GM12878 (cell line): ENCODE measurements at regions not wholly inside any gene's neighbourhood (a gene's known extent, or its start where the extent isn't known, plus 50 kb on each side); places are given as distances from the start of the nearest gene placed in this dataset.

Experiments used
- ATAC-seq: fragments of 200-7000 bp; cut with Tn5 transposase; 3 replicates; pipeline ENCODE4 v1.9.1; 2020; ENCODE audit warnings: mild to moderate bottlenecking, moderate library complexity
- BruUV-seq: library from RNA; stranded (reverse); fragments of 400-500 nt; replicated peaks from 2 replicates; lab custom pipeline; 2021; lab: Mats Ljungman, UMichigan
- CTCF ChIA-PET: fragments of 300-600 bp; sonication (Branson Sonifier 250); formaldehyde crosslinking; extraction: SDS; loops from one replicate; lab custom pipeline; 2021; ENCODE audit warnings: inconsistent platforms; lab: Yijun Ruan, JAX
- POLR2A ChIA-PET: fragments of 350-600 bp; formaldehyde crosslinking; extraction: SDS; loops from one replicate; lab custom pipeline; 2021; ENCODE audit warnings: inconsistent platforms; lab: Charles Lee
- RAD21 ChIA-PET: fragments of 300-600 bp; sonication (Branson Sonifier 250); formaldehyde crosslinking; loops from one replicate; lab custom pipeline; 2023; ENCODE audit warnings: antibody characterized with exemption; ENCODE audit not compliant: unreplicated experiment; lab: Charles Lee
- SMC1A ChIA-PET: fragments of 300-600 bp; sonication (Branson Sonifier 250); formaldehyde crosslinking; loops from one replicate; lab custom pipeline; 2023; ENCODE audit not compliant: unreplicated experiment, uncharacterized antibody; lab: Charles Lee
- DNase-seq: peaks from one replicate; pipeline ENCODE4 v3.0.0-alpha.2; 2011; ENCODE audit warnings: low read depth, low spot score
- FAIRE-seq: peaks from 3 replicates; lab custom pipeline; 2011; peaks lifted over from hg19 to GRCh38; lab: Jason Lieb, UNC
- H2AFZ ChIP-seq: 2 replicates; pipeline ENCODE4 v1.6.0; 2011; ENCODE audit warnings: low read depth, low read length, control low read depth; ENCODE audit not compliant: control insufficient read depth
- H3K27ac ChIP-seq: 2 replicates; pipeline ENCODE4 v1.5.1; 2011; ENCODE audit warnings: control low read depth; ENCODE audit not compliant: control insufficient read depth, insufficient read depth
- H3K27me3 ChIP-seq, 2 experiments: replicated peaks in 1 of 2; 2 replicates each; pipeline versions ENCODE4 v1.6.0 to v1.6.1; 2011; ENCODE audit warnings: low read length in 1 of 2; ENCODE audit not compliant: control insufficient read depth in 2 of 2, insufficient read depth in 2 of 2
- H3K36me3 ChIP-seq, 2 experiments: 2 replicates each; pipeline ENCODE4 v1.5.1; 2011; ENCODE audit warnings: low read length in 1 of 2; ENCODE audit not compliant: control insufficient read depth in 2 of 2, insufficient read depth in 2 of 2
- H3K4me1 ChIP-seq: 2 replicates; pipeline ENCODE4 v1.6.1; 2011; ENCODE audit warnings: mild to moderate bottlenecking, low read length, moderate library complexity, mixed read lengths; ENCODE audit not compliant: control insufficient read depth, insufficient read depth
- H3K4me2 ChIP-seq: 2 replicates; pipeline ENCODE4 v1.6.0; 2011; ENCODE audit warnings: control low read depth; ENCODE audit not compliant: control insufficient read depth, insufficient read depth
- H3K4me3 ChIP-seq: fragments of 200-600 bp; sonication (generic); 2 replicates; pipeline ENCODE4 v1.5.1; 2016
- H3K79me2 ChIP-seq: 2 replicates; pipeline ENCODE4 v1.6.0; 2011; ENCODE audit warnings: low read length; ENCODE audit not compliant: control insufficient read depth, insufficient read depth
- H3K9ac ChIP-seq: 2 replicates; pipeline ENCODE4 v1.8.0; 2011; ENCODE audit warnings: low read length, control low read depth, mixed read lengths; ENCODE audit not compliant: control insufficient read depth, insufficient read depth
- H3K9me3 ChIP-seq: replicated peaks from 3 replicates; pipeline ENCODE4 v1.5.1; 2011; ENCODE audit warnings: mild to moderate bottlenecking, low read length; ENCODE audit not compliant: control insufficient read depth, insufficient read depth
- H4K20me1 ChIP-seq: 2 replicates; pipeline ENCODE4 v1.6.0; 2011; ENCODE audit not compliant: control insufficient read depth, insufficient read depth
- ASH2L ChIP-seq: fragments of 300-600, 200-600 bp; sonication (generic); IDR thresholded peaks from 2 replicates; pipeline ENCODE4 v1.6.1; 2017; ENCODE audit warnings: low read depth, mild to moderate bottlenecking, borderline replicate concordance
- EGR1 ChIP-seq, 2 experiments: IDR thresholded peaks; 1 replicate in 1 of 2; 2 replicates in 1 of 2; pipeline ENCODE4 v1.6.1; 2011 to 2012; ENCODE audit warnings: low read depth in 2 of 2, low read length in 2 of 2, borderline replicate concordance in 1 of 2, mild to moderate bottlenecking in 1 of 2, moderate library complexity in 1 of 2
- EZH2 ChIP-seq: IDR thresholded peaks from 2 replicates; pipeline ENCODE4 v1.6.1; 2012; ENCODE audit warnings: low read depth, mild to moderate bottlenecking, control low read depth, inconsistent platforms, low read length, borderline replicate concordance; ENCODE audit not compliant: control insufficient read depth
- IRF3 ChIP-seq: fragments of 450-650 bp; IDR thresholded peaks from 2 replicates; pipeline ENCODE4 v1.6.1; 2014; ENCODE audit warnings: mild to moderate bottlenecking
- IRF5 ChIP-seq: fragments of 450-650 bp; IDR thresholded peaks from 2 replicates; pipeline ENCODE4 v1.6.1; 2017; ENCODE audit warnings: borderline replicate concordance
- SUZ12 ChIP-seq: fragments of 200-600 bp; sonication (generic); IDR thresholded peaks from one replicate; pipeline ENCODE4 v1.6.1; 2018; ENCODE audit warnings: antibody characterized with exemption, mild to moderate bottlenecking; ENCODE audit not compliant: unreplicated experiment
- ZBTB11 ChIP-seq: fragments of 450-650 bp; formaldehyde crosslinking; IDR thresholded peaks from 2 replicates; pipeline ENCODE4 v1.5.0; 2022; ENCODE audit warnings: mild to moderate bottlenecking, missing genetic modification characterization
- ZNF592 ChIP-seq: fragments of 450-650 bp; IDR thresholded peaks from 2 replicates; pipeline ENCODE4 v1.6.1; 2017; ENCODE audit warnings: mild to moderate bottlenecking, moderate library complexity
- ZZZ3 ChIP-seq: IDR thresholded peaks from 2 replicates; pipeline ENCODE4 v1.6.1; 2011; ENCODE audit warnings: low read depth; ENCODE audit not compliant: control insufficient read depth, insufficient read length
- WGBS: methylation state at CpG from one replicate; pipeline ENCODE4 v1.1.6; 2016; ENCODE audit warnings: low lambda C conversion rate; ENCODE audit not compliant: insufficient replicate concordance, insufficient coverage; ENCODE audit errors: missing lambda C conversion rate; 5-methylcytosine and 5-hydroxymethylcytosine counted together
- in situ Hi-C: fragments of 300-500 bp; cut with MboI; formaldehyde crosslinking; loops from 9 replicates; pipeline ENCODE4 v1.14.3; 2018; ENCODE audit warnings: mixed read lengths
- intact Hi-C: fragments of 100-400 bp; cut with micrococcal nuclease; formaldehyde crosslinking; loops from one replicate; pipeline ENCODE4 v1.14.2; 2022; ENCODE audit not compliant: unreplicated experiment

GRCh38 chr13:24007979-24008620, 110.8 kb upstream of the C1QTNF9B start:
- ChIA-PET POLR2A (no interaction called here), RAD21 (interaction anchor here (0.7 to 1.5 kb wide), 5 partner anchors 9 to 86 kb away, joined by 3 to 5 read pairs (median 3); no protein-coding TSS in a partner anchor), SMC1A (interaction anchor here (0.6 to 5.6 kb wide), 9 partner anchors 8 to 205 kb away, joined by 3 to 64 read pairs (median 4); no protein-coding TSS in a partner anchor), CTCF (interaction anchor here (1.0 to 5.8 kb wide), 4 partner anchors 11 to 86 kb away, joined by 3 to 58 read pairs (median 4); no protein-coding TSS in a partner anchor)
- H3K4me2 ChIP-seq, result no peak overlapping the region
- TF ChIP-seq EGR1 (IDR thresholded peaks at IDR 0.05; ENCODE audit: borderline replicate concordance in 1 of 2, low read depth in 2 of 2, low read length in 2 of 2) (no peak), ZNF592 (no peak), ASH2L (no peak), SUZ12 (no peak), ZZZ3 (no peak), EZH2 (no peak), ZBTB11 (no peak), IRF3 (no peak), IRF5 (no peak)
- H2AFZ ChIP-seq, result no peak overlapping the region
- DNase-seq (no peak), FAIRE-seq (no peak), ATAC-seq (no peak)
- no peak overlapping the region for H3K9ac ChIP-seq
- no peak overlapping the region for H3K27ac ChIP-seq
- no peaks in the 10 kb centered on the region for H3K9me3 ChIP-seq
- WGBS, result 53% methylated on average over 9 of the region's 9 CpGs
- H3K4me1 ChIP-seq, result no peaks in the 10 kb centered on the region
- H4K20me1 ChIP-seq, result no peaks in the 10 kb centered on the region
- no peaks in the 10 kb centered on the region for H3K79me2 ChIP-seq
- no peak overlapping the region for H3K4me3 ChIP-seq
- no TSS peak for BruUV-seq
- intact Hi-C loops (loop anchor here (5.0 kb wide), 1 partner anchor 46 kb away; no protein-coding TSS in a partner anchor), in situ Hi-C loops (no loop called here)
- no peaks in the 10 kb centered on the region for H3K36me3 ChIP-seq
- peaks cover 0 to 1% of the 10 kb centered on the region in 2 experiments; a peak in 1 of 4 replicates for H3K27me3 ChIP-seq
